HUES48 (cell line): ENCODE measurements at regions not wholly inside any gene's neighbourhood (a gene's known extent, or its start where the extent isn't known, plus 50 kb on each side); places are given as distances from the start of the nearest gene placed in this dataset.
"Not testable (repeated sequence)": the region's sequence is repeated elsewhere in the genome, so short reads cannot be mapped to it uniquely, and the experiment has no call there.

Experiments used
- H3K27ac ChIP-seq: one replicate; pipeline ENCODE4 v1.7.0; 2013; ENCODE audit warnings: low read depth, low read length, inconsistent platforms
- H3K27me3 ChIP-seq: 2 replicates; pipeline ENCODE4 v1.6.1; 2013; ENCODE audit warnings: mild to moderate bottlenecking, low read length; ENCODE audit not compliant: control insufficient read depth, insufficient read depth
- H3K36me3 ChIP-seq: 2 replicates; pipeline ENCODE4 v1.6.1; 2013; ENCODE audit warnings: low read length; ENCODE audit not compliant: control insufficient read depth, insufficient read depth
- H3K4me1 ChIP-seq: 2 replicates; pipeline ENCODE4 v1.6.1; 2013; ENCODE audit warnings: mild to moderate bottlenecking, low read length; ENCODE audit not compliant: control insufficient read depth, insufficient read depth
- H3K4me3 ChIP-seq: 2 replicates; pipeline ENCODE4 v1.5.1; 2013; ENCODE audit warnings: mild to moderate bottlenecking, low read depth, low read length
- H3K9ac ChIP-seq: 2 replicates; pipeline ENCODE4 v1.6.1; 2013; ENCODE audit warnings: mild to moderate bottlenecking, low read depth, low read length, moderate library complexity
- H3K9me3 ChIP-seq: 2 replicates; pipeline ENCODE4 v1.6.1; 2013; ENCODE audit warnings: low read length; ENCODE audit not compliant: control insufficient read depth, insufficient read depth

- H3K4me1 ChIP-seq, result no peaks in the 10 kb centered on the region
- no peak overlapping the region for H3K27ac ChIP-seq
- no peak overlapping the region for H3K9ac ChIP-seq
- peaks cover 11% of the 10 kb centered on the region for H3K9me3 ChIP-seq
- H3K4me3 ChIP-seq, result no peak overlapping the region
- H3K36me3 ChIP-seq, result no peaks in the 10 kb centered on the region
- no peaks in the 10 kb centered on the region for H3K27me3 ChIP-seq
These were observed 1006.2 kb upstream of the CITED2 start for GRCh38 chr6:140380427-140381218.

DNA sequence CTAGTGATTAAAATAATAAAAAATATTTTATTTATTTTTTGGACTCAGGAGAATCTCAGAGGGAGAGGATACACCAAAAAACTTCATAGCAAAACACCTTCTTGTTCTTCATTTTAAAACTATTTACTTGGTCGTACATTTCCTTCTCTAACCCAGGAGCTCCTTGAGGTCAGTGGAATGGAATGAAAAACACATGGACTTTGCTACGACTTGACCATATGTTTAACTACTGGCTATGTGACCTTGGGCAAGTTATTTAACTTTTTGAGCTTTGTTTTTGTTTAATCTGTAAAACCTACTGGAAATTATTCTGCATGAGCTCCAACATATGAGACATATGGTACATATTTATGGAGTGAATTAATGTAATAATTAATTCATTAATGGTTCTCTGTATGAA lies 1005.5 kb upstream of the CITED2 start:
- H3K36me3 ChIP-seq, result no peaks in the 10 kb centered on the region
- no peaks in the 10 kb centered on the region for H3K27me3 ChIP-seq
- H3K4me3 ChIP-seq, result no peak overlapping the region
- H3K9me3 ChIP-seq, result peaks cover 7% of the 10 kb centered on the region
- no peak overlapping the region for H3K27ac ChIP-seq
- no peak overlapping the region for H3K9ac ChIP-seq
- H3K4me1 ChIP-seq, result no peaks in the 10 kb centered on the region

DNA sequence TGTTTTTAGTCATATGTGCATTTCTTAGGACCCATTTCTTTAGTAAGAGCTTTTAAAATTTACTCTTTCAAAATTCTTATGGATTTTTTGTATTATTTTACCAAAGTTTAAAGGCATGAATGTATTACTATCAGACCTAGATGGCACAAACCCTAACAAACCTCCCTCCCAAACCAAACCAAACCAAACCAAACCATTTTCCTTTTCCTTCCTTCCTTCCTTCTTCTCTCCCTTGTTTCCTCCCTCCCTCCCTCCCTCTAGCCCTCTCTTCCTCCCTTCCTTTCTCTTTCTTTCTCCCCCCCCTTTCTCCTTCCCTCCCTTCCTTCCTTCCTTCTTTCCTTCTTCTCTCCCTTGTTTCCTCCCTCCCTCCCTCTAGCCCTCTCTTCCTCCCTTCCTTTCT lies 1001.8 kb upstream of the CITED2 start:
- Histone ChIP-seq H3K4me3 (no peak overlapping the region), H3K27me3 (no peaks in the 10 kb centered on the region), H3K9ac (no peak overlapping the region), H3K27ac (no peak overlapping the region), H3K4me1 (no peaks in the 10 kb centered on the region), H3K36me3 (no peaks in the 10 kb centered on the region), H3K9me3 (peaks cover 8% of the 10 kb centered on the region)

DNA sequence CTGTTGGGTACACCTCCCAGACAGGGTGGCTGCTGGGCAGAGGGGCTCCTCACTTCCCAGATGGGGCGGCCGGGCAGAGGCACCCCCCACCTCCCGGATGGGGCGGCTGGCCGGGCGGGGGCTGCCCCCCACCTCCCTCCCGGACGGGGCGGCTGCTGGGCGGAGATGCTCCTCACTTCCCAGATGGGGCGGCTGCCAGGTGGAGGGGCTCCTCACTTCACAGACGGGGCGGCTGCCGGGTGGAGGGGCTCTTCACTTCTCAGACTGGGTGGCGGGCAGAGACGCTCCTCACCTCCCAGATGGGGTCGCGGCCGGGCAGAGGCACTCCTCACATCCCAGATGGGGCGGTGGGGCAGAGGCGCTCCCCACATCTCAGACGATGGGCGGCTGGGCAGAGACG lies 999.3 kb upstream of the CITED2 start:
- H3K9me3 ChIP-seq, H3K36me3 ChIP-seq, H3K9ac ChIP-seq, H3K4me3 ChIP-seq, H3K27ac ChIP-seq, H3K27me3 ChIP-seq, H3K4me1 ChIP-seq: not testable (repeated sequence)

GRCh38 chr6:140372064-140372463 lies 997.6 kb upstream of the CITED2 start:
- Histone ChIP-seq H3K36me3 (no peaks in the 10 kb centered on the region), H3K27me3 (no peaks in the 10 kb centered on the region), H3K9me3 (peaks cover 8% of the 10 kb centered on the region), H3K27ac (peak overlapping the region; percentile 29), H3K4me3 (no peak overlapping the region), H3K4me1 (no peaks in the 10 kb centered on the region), H3K9ac (no peak overlapping the region)

DNA sequence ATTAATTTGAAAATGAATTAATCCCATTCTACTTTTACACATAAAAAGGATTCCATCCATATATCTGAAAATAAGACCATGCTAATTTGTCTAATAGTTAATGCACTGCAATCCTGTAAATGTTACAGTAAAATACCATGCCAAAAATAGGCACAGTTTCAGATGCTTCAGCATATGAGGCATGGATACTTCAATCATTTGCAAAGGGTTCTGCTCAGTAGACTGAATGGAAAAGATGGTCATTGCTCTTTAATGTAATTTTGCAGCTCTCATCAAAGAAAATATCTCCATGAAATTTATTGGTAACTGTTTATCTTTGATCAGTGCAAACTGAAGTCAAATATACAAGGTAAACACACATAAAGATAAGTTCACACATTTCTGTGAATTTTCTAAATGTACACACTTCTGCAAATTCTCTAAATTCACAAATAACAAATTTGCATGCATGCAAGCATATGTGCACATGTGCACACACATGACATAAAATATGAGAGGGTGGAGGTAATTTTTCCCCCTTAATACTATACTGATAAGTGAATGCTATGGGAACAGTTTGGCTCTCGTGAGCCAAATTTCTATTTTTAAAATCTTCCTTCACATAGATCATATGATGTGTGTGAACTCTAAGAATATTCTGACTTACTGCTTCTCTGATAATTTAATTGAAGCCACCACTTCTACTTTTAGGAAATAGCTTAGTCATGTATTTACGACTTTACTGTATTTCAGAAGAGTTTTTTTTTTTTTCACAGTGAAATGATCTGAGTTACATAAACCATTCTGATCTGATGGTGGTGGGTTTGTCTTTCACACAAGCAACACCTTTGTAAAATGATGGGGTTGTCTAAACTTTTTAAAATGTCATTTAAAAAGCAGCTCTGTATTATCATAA lies 996.8 kb upstream of the CITED2 start:
- H3K4me1 ChIP-seq, result no peaks in the 10 kb centered on the region

DNA sequence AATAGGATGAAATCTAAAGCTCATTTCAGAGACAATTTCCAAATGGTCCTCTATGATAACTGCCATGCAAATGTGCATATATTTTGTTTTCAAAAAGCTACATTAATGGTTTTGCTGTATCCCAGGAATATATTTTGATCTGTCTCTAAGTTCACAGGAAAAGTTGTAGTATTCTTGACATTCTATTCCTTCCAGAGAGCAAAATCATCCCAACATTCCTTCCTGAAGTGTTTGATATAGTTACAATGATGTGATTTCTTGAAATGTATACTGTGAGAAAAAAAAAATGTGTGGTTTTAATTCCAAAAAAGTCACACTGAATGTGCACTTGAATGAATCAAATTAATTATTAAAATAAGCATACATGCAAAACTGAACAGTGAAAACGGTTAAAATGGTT lies 996.0 kb upstream of the CITED2 start:
- H3K4me1 ChIP-seq, result no peaks in the 10 kb centered on the region
- H3K9ac ChIP-seq, result no peak overlapping the region
- H3K27me3 ChIP-seq, result no peaks in the 10 kb centered on the region
- H3K4me3 ChIP-seq, result no peak overlapping the region
- H3K36me3 ChIP-seq, result no peaks in the 10 kb centered on the region
- peaks cover 9% of the 10 kb centered on the region for H3K9me3 ChIP-seq
- H3K27ac ChIP-seq, result no peak overlapping the region

More for the DNA sequence above, 996.8 kb upstream of the CITED2 start:
- no peak overlapping the region for H3K9ac ChIP-seq
- H3K36me3 ChIP-seq, result no peaks in the 10 kb centered on the region
- H3K27me3 ChIP-seq, result no peaks in the 10 kb centered on the region
- peak overlapping the region; percentile 29 for H3K27ac ChIP-seq
- H3K4me3 ChIP-seq, result no peak overlapping the region
- peaks cover 8% of the 10 kb centered on the region for H3K9me3 ChIP-seq

DNA sequence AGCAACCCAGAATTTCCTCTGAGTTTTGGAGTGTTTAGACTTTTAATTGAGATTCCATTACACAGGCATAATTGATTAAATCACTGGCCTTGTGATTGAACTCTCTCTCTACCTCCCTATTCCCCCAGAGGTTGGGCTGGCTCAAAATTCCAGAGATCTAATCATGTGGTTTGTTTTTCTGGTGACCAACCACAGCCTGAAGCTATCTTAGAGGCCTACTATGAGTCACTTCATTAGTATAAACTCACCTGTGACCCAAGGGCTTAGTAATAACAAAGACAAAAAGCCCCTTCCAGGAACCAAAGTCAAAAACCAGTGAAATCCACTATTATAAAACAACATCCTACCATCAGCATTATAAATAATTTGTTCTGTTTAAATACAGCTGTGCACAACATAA lies 992.5 kb upstream of the CITED2 start:
- no peaks in the 10 kb centered on the region for H3K4me1 ChIP-seq
- peaks cover 25% of the 10 kb centered on the region for H3K9me3 ChIP-seq
- H3K9ac ChIP-seq, result no peak overlapping the region
- H3K36me3 ChIP-seq, result no peaks in the 10 kb centered on the region
- no peaks in the 10 kb centered on the region for H3K27me3 ChIP-seq
- H3K27ac ChIP-seq, result no peak overlapping the region
- no peak overlapping the region for H3K4me3 ChIP-seq

DNA sequence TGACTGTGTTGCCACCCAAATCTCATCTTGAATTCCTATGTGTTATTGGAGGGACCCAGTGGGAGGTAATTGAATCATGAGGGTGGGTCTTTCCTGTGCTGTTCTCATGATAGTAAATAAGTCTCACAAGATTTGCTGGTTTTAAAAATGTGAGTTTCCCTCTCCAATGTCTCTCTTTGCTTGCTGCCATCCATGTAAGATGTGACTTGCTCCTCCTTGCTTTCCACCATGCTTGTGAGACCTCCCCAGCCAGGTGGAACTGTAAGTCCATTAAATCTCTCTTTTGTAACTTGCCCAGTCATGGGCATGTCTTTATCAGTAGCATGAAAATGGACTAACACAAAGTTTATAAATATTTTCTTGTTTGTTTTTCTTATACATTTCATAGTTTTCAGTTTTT lies 990.5 kb upstream of the CITED2 start:
- no peak overlapping the region for H3K27ac ChIP-seq
- H3K4me1 ChIP-seq, result no peaks in the 10 kb centered on the region
- H3K9me3 ChIP-seq, result peaks cover 25% of the 10 kb centered on the region
- H3K36me3 ChIP-seq, result no peaks in the 10 kb centered on the region
- no peaks in the 10 kb centered on the region for H3K27me3 ChIP-seq
- no peak overlapping the region for H3K4me3 ChIP-seq
- H3K9ac ChIP-seq, result no peak overlapping the region

- Histone ChIP-seq H3K9me3 (peaks cover 24% of the 10 kb centered on the region), H3K36me3 (no peaks in the 10 kb centered on the region), H3K27me3 (no peaks in the 10 kb centered on the region), H3K4me1 (no peaks in the 10 kb centered on the region), H3K9ac (no peak overlapping the region), H3K27ac (no peak overlapping the region), H3K4me3 (no peak overlapping the region)
These were observed 986.2 kb upstream of the CITED2 start for GRCh38 chr6:140360651-140361050.

DNA sequence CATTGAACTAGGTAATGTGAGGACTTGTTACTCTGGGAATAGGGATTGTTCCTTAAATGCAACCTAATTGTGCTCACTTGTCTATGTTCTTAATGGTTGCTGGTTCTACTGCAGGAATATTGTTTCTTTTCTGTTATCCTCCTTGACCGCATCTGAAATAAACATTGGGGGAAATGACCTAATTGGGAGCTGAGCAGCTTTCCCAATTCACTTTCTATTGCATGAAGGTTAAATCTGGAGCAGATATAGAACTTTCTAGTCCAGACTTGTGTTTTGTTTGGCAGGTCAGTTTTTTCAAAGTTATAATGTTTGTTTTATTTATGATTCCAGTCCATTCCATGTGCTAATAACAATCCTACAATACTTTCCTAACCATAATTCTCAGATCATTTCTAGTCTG lies 981.0 kb upstream of the CITED2 start:
- Histone ChIP-seq H3K4me3 (no peak overlapping the region), H3K27ac (no peak overlapping the region), H3K9ac (no peak overlapping the region), H3K27me3 (no peaks in the 10 kb centered on the region), H3K4me1 (peaks cover 12% of the 10 kb centered on the region), H3K36me3 (no peaks in the 10 kb centered on the region), H3K9me3 (no peaks in the 10 kb centered on the region)
